ENCODE measurements at regions not wholly inside any gene's neighbourhood (a gene's known extent, or its start where the extent isn't known, plus 50 kb on each side); places are given as distances from the start of the nearest gene placed in this dataset.

DNA sequence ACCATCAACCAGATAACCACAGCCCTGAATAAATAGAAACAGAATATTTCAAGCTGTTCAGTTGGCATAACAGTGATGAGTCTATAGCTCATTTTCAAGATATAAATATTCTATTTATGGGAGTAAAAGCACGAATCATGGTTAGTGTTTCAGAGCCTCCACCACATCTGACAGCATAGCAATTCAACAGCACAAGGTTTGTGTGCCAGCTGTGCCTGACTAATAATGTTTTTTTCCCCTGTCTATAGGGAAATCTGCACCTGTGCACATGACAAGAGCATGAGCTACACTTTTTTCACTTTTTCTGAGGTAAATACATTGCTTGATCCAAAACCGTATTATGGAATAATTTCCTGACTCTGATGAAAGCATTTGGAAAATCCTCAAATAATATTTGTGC lies 251.3 kb downstream of the RPIA start:
- TF ChIP-seq, protein P1, sequence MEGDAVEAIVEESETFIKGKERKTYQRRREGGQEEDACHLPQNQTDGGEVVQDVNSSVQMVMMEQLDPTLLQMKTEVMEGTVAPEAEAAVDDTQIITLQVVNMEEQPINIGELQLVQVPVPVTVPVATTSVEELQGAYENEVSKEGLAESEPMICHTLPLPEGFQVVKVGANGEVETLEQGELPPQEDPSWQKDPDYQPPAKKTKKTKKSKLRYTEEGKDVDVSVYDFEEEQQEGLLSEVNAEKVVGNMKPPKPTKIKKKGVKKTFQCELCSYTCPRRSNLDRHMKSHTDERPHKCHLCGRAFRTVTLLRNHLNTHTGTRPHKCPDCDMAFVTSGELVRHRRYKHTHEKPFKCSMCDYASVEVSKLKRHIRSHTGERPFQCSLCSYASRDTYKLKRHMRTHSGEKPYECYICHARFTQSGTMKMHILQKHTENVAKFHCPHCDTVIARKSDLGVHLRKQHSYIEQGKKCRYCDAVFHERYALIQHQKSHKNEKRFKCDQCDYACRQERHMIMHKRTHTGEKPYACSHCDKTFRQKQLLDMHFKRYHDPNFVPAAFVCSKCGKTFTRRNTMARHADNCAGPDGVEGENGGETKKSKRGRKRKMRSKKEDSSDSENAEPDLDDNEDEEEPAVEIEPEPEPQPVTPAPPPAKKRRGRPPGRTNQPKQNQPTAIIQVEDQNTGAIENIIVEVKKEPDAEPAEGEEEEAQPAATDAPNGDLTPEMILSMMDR (IDR thresholded peaks at IDR 0.05 in 4 of 5, conservative IDR thresholded peaks at IDR 0.05 in 1 of 5) = no peak
- no peak for TF ChIP-seq POLR2A (IDR thresholded peaks at IDR 0.05)

Data from gastrocnemius medialis (tissue), 4 donors.